ENCODE measurements at regions not wholly inside any gene's neighbourhood (a gene's known extent, or its start where the extent isn't known, plus 50 kb on each side); places are given as distances from the start of the nearest gene placed in this dataset.
"Not testable (repeated sequence)": the region's sequence is repeated elsewhere in the genome, so short reads cannot be mapped to it uniquely, and the experiment has no call there.

- no peaks in the 10 kb centered on the region for H3K36me3 ChIP-seq (ENCODE audit: control insufficient read depth in 3 of 3, insufficient read depth in 2 of 3, low read depth in 1 of 3, low read length in 3 of 3)
- no peak for FAIRE-seq
- peaks cover 0 to 5% (median 3%) of the 10 kb centered on the region in 3 donors for H3K27me3 ChIP-seq (ENCODE audit: control insufficient read depth in 3 of 3, insufficient read depth in 3 of 3, low read length in 3 of 3)
- peaks cover 0 to 4% of the 10 kb centered on the region in 2 donors for H3K9me3 ChIP-seq (ENCODE audit: control insufficient read depth in 2 of 2, insufficient read depth in 1 of 2, low read depth in 1 of 2, low read length in 1 of 2)
- no peak overlapping the region for H3K27ac ChIP-seq (ENCODE audit: low read depth in 1 of 3, low read length in 2 of 3)
- no peak for DNase-seq
- WGBS, 3 donors, result 81 to 89% (median 88%) methylated on average over 7 of the region's 7 CpGs
- H3K4me3 ChIP-seq (ENCODE audit: low read depth in 1 of 3, low read length in 3 of 3), result no peak overlapping the region
- H3K4me1 ChIP-seq (ENCODE audit: control insufficient read depth in 3 of 3, insufficient read depth in 2 of 3, low read depth in 1 of 3, low read length in 2 of 3), result no peaks in the 10 kb centered on the region
Observed at GRCh38 chr7:98731651-98732050, 114.6 kb downstream of the NPTX2 start.

GRCh38 chr7:98733036-98733435 lies 116.0 kb downstream of the NPTX2 start:
- FAIRE-seq, result no peak

GRCh38 chr7:98735801-98736200 lies 118.7 kb downstream of the NPTX2 start:
- WGBS, 3 donors, result 81 to 83% (median 81%) methylated on average over 14 of the region's 14 CpGs

More at GRCh38 chr7:98733036-98733435, 116.0 kb downstream of the NPTX2 start:
- DNase-seq, result peak in 1 of 2 donors; percentile 26
- no peak overlapping the region for H3K27ac ChIP-seq (ENCODE audit: low read depth in 1 of 3, low read length in 2 of 3)
- H3K9me3 ChIP-seq (ENCODE audit: control insufficient read depth in 2 of 2, insufficient read depth in 1 of 2, low read depth in 1 of 2, low read length in 1 of 2), result peaks cover 0 to 4% of the 10 kb centered on the region in 2 donors
- peaks cover 0 to 5% (median 3%) of the 10 kb centered on the region in 3 donors for H3K27me3 ChIP-seq (ENCODE audit: control insufficient read depth in 3 of 3, insufficient read depth in 3 of 3, low read length in 3 of 3)
- H3K4me3 ChIP-seq (ENCODE audit: low read depth in 1 of 3, low read length in 3 of 3), result no peak overlapping the region
- H3K4me1 ChIP-seq (ENCODE audit: control insufficient read depth in 3 of 3, insufficient read depth in 2 of 3, low read depth in 1 of 3, low read length in 2 of 3), result no peaks in the 10 kb centered on the region
- 58 to 68% (median 62%) methylated on average over 2 of the region's 2 CpGs for WGBS, 3 donors
- H3K36me3 ChIP-seq (ENCODE audit: control insufficient read depth in 3 of 3, insufficient read depth in 2 of 3, low read depth in 1 of 3, low read length in 3 of 3), result no peaks in the 10 kb centered on the region

GRCh38 chr7:98736461-98736860 lies 119.4 kb downstream of the NPTX2 start:
- H3K36me3 ChIP-seq (ENCODE audit: control insufficient read depth in 3 of 3, insufficient read depth in 2 of 3, low read depth in 1 of 3, low read length in 3 of 3); H3K4me1 ChIP-seq (ENCODE audit: control insufficient read depth in 3 of 3, insufficient read depth in 2 of 3, low read depth in 1 of 3, low read length in 2 of 3); H3K27ac ChIP-seq (ENCODE audit: low read depth in 1 of 3, low read length in 2 of 3); H3K9me3 ChIP-seq (ENCODE audit: control insufficient read depth in 2 of 2, insufficient read depth in 1 of 2, low read depth in 1 of 2, low read length in 1 of 2); H3K27me3 ChIP-seq (ENCODE audit: control insufficient read depth in 3 of 3, insufficient read depth in 3 of 3, low read length in 3 of 3); H3K4me3 ChIP-seq (ENCODE audit: low read depth in 1 of 3, low read length in 3 of 3); FAIRE-seq; DNase-seq: not testable (repeated sequence)
- WGBS, 3 donors, result 84 to 89% (median 87%) methylated on average over 9 of the region's 9 CpGs

More at GRCh38 chr7:98735801-98736200, 118.7 kb downstream of the NPTX2 start:
- Histone ChIP-seq H3K9me3 (ENCODE audit: control insufficient read depth in 2 of 2, insufficient read depth in 1 of 2, low read depth in 1 of 2, low read length in 1 of 2) (peaks cover 0 to 4% of the 10 kb centered on the region in 2 donors), H3K27ac (ENCODE audit: low read depth in 1 of 3, low read length in 2 of 3) (no peak overlapping the region), H3K4me3 (ENCODE audit: low read depth in 1 of 3, low read length in 3 of 3) (no peak overlapping the region), H3K27me3 (ENCODE audit: control insufficient read depth in 3 of 3, insufficient read depth in 3 of 3, low read length in 3 of 3) (no peaks in the 10 kb centered on the region), H3K36me3 (ENCODE audit: control insufficient read depth in 3 of 3, insufficient read depth in 2 of 3, low read depth in 1 of 3, low read length in 3 of 3) (no peaks in the 10 kb centered on the region), H3K4me1 (ENCODE audit: control insufficient read depth in 3 of 3, insufficient read depth in 2 of 3, low read depth in 1 of 3, low read length in 2 of 3) (no peaks in the 10 kb centered on the region)
- FAIRE-seq, result no peak
- no peak for DNase-seq

- H3K27ac ChIP-seq (ENCODE audit: low read depth in 1 of 3, low read length in 2 of 3), result no peak overlapping the region
- WGBS, 3 donors, result 71 to 80% (median 79%) methylated on average over 8 of the region's 8 CpGs
- FAIRE-seq, result no peak
- no peaks in the 10 kb centered on the region for H3K36me3 ChIP-seq (ENCODE audit: control insufficient read depth in 3 of 3, insufficient read depth in 2 of 3, low read depth in 1 of 3, low read length in 3 of 3)
- no peaks in the 10 kb centered on the region for H3K27me3 ChIP-seq (ENCODE audit: control insufficient read depth in 3 of 3, insufficient read depth in 3 of 3, low read length in 3 of 3)
- H3K4me1 ChIP-seq (ENCODE audit: control insufficient read depth in 3 of 3, insufficient read depth in 2 of 3, low read depth in 1 of 3, low read length in 2 of 3), result no peaks in the 10 kb centered on the region
- no peak for DNase-seq
- H3K9me3 ChIP-seq (ENCODE audit: control insufficient read depth in 2 of 2, insufficient read depth in 1 of 2, low read depth in 1 of 2, low read length in 1 of 2), result peaks cover 0 to 4% of the 10 kb centered on the region in 2 donors
- no peak overlapping the region for H3K4me3 ChIP-seq (ENCODE audit: low read depth in 1 of 3, low read length in 3 of 3)
Observed at GRCh38 chr7:98737176-98737575, 120.1 kb downstream of the NPTX2 start.

GRCh38 chr7:98740643-98741042 lies 123.6 kb downstream of the NPTX2 start:
- DNase-seq (no peak), FAIRE-seq (no peak)
- Histone ChIP-seq H3K4me3 (ENCODE audit: low read depth in 1 of 3, low read length in 3 of 3) (no peak overlapping the region), H3K27ac (ENCODE audit: low read depth in 1 of 3, low read length in 2 of 3) (no peak overlapping the region), H3K4me1 (ENCODE audit: control insufficient read depth in 3 of 3, insufficient read depth in 2 of 3, low read depth in 1 of 3, low read length in 2 of 3) (no peaks in the 10 kb centered on the region), H3K36me3 (ENCODE audit: control insufficient read depth in 3 of 3, insufficient read depth in 2 of 3, low read depth in 1 of 3, low read length in 3 of 3) (no peaks in the 10 kb centered on the region), H3K9me3 (ENCODE audit: control insufficient read depth in 2 of 2, insufficient read depth in 1 of 2, low read depth in 1 of 2, low read length in 1 of 2) (no peaks in the 10 kb centered on the region), H3K27me3 (ENCODE audit: control insufficient read depth in 3 of 3, insufficient read depth in 3 of 3, low read length in 3 of 3) (peaks cover 0 to 2% (median 0%) of the 10 kb centered on the region in 3 donors)
- 67 to 70% (median 68%) methylated on average over 3 of the region's 3 CpGs for WGBS, 3 donors

- no peaks in the 10 kb centered on the region for H3K36me3 ChIP-seq (ENCODE audit: control insufficient read depth in 3 of 3, insufficient read depth in 2 of 3, low read depth in 1 of 3, low read length in 3 of 3)
- H3K4me1 ChIP-seq (ENCODE audit: control insufficient read depth in 3 of 3, insufficient read depth in 2 of 3, low read depth in 1 of 3, low read length in 2 of 3), result no peaks in the 10 kb centered on the region
- FAIRE-seq (no peak), DNase-seq (peak; percentile 64 to 66)
- 27 to 33% (median 27%) methylated on average over 5 of the region's 5 CpGs for WGBS, 3 donors
- H3K27ac ChIP-seq (ENCODE audit: low read depth in 1 of 3, low read length in 2 of 3), result no peak overlapping the region
- H3K4me3 ChIP-seq (ENCODE audit: low read depth in 1 of 3, low read length in 3 of 3), result no peak overlapping the region
- peaks cover 0 to 2% (median 0%) of the 10 kb centered on the region in 3 donors for H3K27me3 ChIP-seq (ENCODE audit: control insufficient read depth in 3 of 3, insufficient read depth in 3 of 3, low read length in 3 of 3)
- no peaks in the 10 kb centered on the region for H3K9me3 ChIP-seq (ENCODE audit: control insufficient read depth in 2 of 2, insufficient read depth in 1 of 2, low read depth in 1 of 2, low read length in 1 of 2)
Observed at GRCh38 chr7:98745722-98746318, 124.0 kb downstream of the TMEM130 start.

GRCh38 chr7:98748090-98748489 lies 121.7 kb downstream of the TMEM130 start:
- H3K4me1 ChIP-seq (ENCODE audit: control insufficient read depth in 3 of 3, insufficient read depth in 2 of 3, low read depth in 1 of 3, low read length in 2 of 3), result no peaks in the 10 kb centered on the region
- no peaks in the 10 kb centered on the region for H3K36me3 ChIP-seq (ENCODE audit: control insufficient read depth in 3 of 3, insufficient read depth in 2 of 3, low read depth in 1 of 3, low read length in 3 of 3)
- DNase-seq, result no peak
- H3K27ac ChIP-seq (ENCODE audit: low read depth in 1 of 3, low read length in 2 of 3), result no peak overlapping the region
- no peak for FAIRE-seq
- H3K27me3 ChIP-seq (ENCODE audit: control insufficient read depth in 3 of 3, insufficient read depth in 3 of 3, low read length in 3 of 3), result no peaks in the 10 kb centered on the region
- 13 to 33% (median 23%) methylated on average over 1 of the region's 1 CpG for WGBS, 3 donors
- H3K9me3 ChIP-seq (ENCODE audit: control insufficient read depth in 2 of 2, insufficient read depth in 1 of 2, low read depth in 1 of 2, low read length in 1 of 2), result no peaks in the 10 kb centered on the region
- H3K4me3 ChIP-seq (ENCODE audit: low read depth in 1 of 3, low read length in 3 of 3), result no peak overlapping the region

GRCh38 chr7:98753176-98753575 lies 116.6 kb downstream of the TMEM130 start:
- H3K4me3 ChIP-seq (ENCODE audit: low read depth in 1 of 3, low read length in 3 of 3), result no peak overlapping the region
- 79 to 87% (median 84%) methylated on average over 7 of the region's 7 CpGs for WGBS, 3 donors
- H3K9me3 ChIP-seq (ENCODE audit: control insufficient read depth in 2 of 2, insufficient read depth in 1 of 2, low read depth in 1 of 2, low read length in 1 of 2), result peaks cover 0 to 2% of the 10 kb centered on the region in 2 donors
- no peaks in the 10 kb centered on the region for H3K27me3 ChIP-seq (ENCODE audit: control insufficient read depth in 3 of 3, insufficient read depth in 3 of 3, low read length in 3 of 3)
- H3K36me3 ChIP-seq (ENCODE audit: control insufficient read depth in 3 of 3, insufficient read depth in 2 of 3, low read depth in 1 of 3, low read length in 3 of 3), result no peaks in the 10 kb centered on the region
- H3K27ac ChIP-seq (ENCODE audit: low read depth in 1 of 3, low read length in 2 of 3), result no peak overlapping the region
- FAIRE-seq, result no peak
- no peaks in the 10 kb centered on the region for H3K4me1 ChIP-seq (ENCODE audit: control insufficient read depth in 3 of 3, insufficient read depth in 2 of 3, low read depth in 1 of 3, low read length in 2 of 3)
- no peak for DNase-seq

Measured in small intestine (tissue), 7 donors.